ENCODE measurements at regions not wholly inside any gene's neighbourhood (a gene's known extent, or its start where the extent isn't known, plus 50 kb on each side); places are given as distances from the start of the nearest gene placed in this dataset.
"Not testable (repeated sequence)": the region's sequence is repeated elsewhere in the genome, so short reads cannot be mapped to it uniquely, and the experiment has no call there.

DNA sequence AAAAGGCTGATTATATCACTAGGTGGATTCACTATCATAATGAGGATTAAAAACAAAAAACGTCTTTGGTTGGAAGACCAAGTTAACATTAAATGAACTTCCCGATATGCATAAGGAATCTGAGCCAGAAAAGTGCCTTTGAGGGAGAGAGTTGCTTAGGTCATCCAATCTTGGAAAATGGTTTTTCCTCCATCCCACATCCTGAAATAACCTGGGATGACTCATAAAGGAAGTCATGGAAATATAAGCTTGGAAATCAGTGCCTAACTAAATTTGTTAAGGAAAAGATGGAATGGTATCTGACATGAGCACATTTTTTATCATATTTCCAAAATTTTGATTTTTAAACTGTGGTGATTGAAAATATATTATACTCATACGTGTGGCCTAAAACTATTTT is 66.0 kb downstream of the KBTBD8 start:
- DNase-seq: no peak

DNA sequence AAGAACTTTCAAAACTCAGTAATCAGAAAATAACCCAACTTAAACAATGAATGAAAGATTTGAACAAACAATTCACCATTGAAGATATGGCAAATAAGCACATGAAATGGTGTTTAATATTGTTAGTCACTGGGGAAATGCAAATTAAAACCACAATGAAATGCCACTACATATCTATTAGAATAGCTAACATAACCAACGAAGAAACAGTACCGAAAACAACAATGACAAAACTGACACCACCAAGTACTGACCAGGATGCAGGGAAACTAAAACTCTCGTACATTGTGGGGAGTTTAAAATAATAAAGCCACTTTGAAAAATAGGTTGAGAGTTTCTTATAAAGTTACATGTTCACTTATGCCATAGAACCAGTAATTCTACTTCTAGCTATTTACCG is 69.1 kb downstream of the KBTBD8 start:
- DNase-seq: no peak

DNA sequence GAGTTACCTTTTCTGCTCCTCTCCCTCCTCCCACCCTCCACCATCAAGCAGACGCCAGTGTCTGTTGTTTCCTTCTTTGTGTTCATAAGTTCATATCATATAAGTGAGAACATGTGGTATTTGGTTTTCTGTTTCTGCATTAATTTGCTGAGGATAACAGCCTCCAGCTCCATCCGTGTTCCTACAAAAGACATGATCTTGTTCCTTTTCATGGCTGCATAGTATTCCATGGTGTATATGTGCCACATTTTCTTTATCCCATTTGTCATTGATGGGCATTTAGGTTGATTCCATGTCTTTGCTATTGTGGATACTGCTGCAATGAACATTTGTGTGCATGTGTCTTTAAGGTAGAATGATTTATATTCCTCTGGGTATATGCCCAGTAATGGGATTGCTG is 74.5 kb downstream of the KBTBD8 start:
- not testable (repeated sequence) for DNase-seq

DNA sequence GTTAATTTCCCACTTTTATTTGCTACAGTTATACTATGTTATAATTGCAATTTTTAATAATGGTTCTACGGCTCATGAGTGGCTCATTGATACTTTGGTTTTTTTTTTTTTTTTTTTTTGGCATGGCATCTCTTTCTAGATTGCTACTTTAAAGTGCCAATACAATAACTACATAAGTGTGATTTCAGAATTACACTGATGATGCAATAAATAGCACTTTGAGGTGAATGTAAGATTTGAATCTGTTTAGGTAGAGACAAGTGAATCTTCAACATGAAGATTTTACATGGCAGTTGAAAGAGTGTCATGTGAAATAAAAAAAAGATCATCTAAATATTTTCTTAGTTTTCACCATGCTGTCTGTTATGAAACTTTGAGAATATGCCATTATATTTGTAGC is 75.7 kb downstream of the KBTBD8 start:
- no peak for DNase-seq

DNA sequence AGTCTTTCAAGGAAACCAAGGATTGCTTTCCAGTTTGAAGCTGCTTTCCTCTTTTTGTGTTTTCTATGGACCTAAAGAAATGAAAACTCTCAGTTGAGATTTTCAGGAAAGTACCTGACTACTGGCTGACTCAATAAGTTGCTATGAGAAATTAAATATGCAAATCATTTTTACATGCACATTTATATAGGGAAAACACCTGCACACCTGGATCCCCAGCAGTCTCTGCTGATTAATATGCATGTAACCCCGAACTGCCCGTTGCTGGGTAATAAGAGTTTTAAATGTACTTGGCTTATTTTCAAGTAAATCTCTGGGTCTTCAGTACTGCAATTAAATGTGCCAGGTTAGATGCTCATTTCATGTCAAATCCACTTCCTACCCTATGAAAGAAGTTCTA is 77.2 kb downstream of the KBTBD8 start:
- DNase-seq: no peak

DNA sequence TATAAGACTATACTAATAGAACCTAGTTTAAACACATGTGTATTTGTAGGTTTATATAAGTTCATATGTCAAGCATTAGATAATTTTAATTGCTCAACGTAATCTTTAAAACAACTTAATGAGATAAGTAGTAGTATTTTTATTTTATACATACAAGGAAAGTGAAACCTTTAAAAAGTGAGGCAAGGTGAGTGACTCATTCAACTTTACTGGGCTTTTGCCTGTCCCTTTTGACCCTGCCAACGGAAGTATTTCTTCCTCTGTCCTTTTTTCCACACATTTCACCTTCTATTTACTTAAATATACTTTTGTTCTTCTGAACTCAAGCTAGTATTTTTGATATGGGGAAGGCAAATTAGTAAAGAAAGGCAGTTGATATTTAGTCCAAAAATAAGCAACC is 78.5 kb downstream of the KBTBD8 start:
- no peak for DNase-seq

- no peak for DNase-seq
These were observed 79.5 kb downstream of the KBTBD8 start for GRCh38 chr3:67077656-67078055.

DNA sequence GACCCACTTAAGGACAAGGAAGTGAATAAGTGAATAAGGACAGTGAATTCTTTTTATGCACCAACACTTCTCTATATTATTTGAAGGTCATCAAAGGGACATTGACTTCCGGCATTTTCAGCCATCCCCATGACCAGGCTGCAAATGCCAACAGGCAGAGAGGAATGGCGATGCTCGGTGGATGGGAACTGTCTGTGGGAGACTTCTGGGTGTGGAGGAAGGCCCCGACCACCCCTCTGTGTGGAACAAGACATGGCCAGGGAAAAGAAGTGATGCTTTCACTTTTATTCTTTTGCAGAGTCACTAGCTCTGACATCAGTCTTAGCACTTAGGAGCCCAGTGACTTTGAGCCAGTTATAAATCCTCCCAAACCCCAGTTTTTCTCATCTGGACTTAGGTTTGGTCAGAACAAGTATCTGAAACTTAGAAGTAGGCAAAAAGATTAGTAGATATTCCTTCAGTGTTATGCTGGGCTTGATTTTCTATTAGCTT is 84.5 kb downstream of the KBTBD8 start:
- DNase-seq: no peak

GRCh38 chr3:67083277-67083676 is 85.2 kb downstream of the KBTBD8 start:
- DNase-seq: no peak

- no peak for DNase-seq
These were observed 89.7 kb downstream of the KBTBD8 start for GRCh38 chr3:67087788-67088187.

GRCh38 chr3:67090474-67090873 is 92.4 kb downstream of the KBTBD8 start:
- no peak for DNase-seq

- DNase-seq: no peak
These were observed 95.2 kb downstream of the KBTBD8 start for GRCh38 chr3:67093305-67093704.

DNA sequence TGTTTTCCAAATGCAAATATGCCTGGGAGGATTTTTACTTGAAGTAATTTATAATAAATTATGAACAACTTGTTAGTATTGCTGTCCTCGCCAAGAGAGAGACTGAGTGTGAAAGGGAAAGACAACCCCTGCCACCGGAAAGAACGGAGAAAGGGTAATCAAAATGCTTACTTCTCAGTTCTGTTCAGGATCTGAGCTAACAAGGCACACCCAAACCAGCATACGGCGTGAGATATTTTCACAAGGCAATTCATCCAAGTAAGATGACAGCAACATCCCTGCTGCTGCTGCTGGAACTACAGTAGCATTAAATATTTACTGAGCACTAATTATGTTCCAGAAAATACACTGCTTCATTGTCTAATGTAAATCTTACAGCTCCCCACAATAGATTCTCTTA is 96.1 kb downstream of the KBTBD8 start:
- DNase-seq: no peak

DNA sequence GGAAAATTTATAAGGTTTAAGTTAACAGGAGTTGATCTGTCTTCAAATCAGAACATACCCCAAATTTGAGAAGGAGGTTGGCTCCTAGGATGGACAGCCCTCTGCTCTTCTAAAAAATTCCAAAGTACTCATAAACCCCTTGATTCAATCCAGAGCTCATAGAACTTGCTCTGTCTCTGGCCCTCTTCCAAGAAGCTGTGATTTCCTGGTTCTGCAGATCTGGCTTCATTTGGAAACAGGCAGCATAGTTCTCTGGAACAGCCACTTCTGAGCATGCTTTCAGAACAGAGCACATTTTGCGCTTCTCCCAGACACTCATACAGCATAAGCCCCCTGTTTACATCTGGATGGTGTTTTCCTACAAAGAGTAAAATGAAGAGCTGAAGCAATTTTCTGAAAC is 96.7 kb downstream of the KBTBD8 start:
- DNase-seq: no peak

- DNase-seq: no peak
These were observed 106.3 kb downstream of the KBTBD8 start for GRCh38 chr3:67104388-67104787.

DNA sequence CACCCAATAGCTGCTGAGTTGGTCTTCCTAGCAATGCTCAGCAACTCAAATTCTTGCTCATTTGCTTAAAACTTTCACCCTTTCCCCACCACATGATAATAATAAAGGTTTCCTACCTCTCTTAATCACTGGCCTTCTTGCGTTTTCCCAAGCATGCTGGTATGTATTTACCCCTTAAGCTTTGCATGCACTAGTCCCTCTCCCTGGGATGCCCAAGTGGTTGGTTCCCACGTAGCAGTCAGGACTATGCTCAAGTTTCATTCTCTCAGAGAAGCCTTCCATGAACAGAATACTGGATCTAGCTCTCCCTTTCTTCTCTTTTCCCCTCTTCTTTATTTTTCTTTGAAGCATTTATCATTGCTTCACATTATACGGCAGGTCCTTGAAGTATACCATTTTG is 108.8 kb downstream of the KBTBD8 start:
- DNase-seq: no peak

DNA sequence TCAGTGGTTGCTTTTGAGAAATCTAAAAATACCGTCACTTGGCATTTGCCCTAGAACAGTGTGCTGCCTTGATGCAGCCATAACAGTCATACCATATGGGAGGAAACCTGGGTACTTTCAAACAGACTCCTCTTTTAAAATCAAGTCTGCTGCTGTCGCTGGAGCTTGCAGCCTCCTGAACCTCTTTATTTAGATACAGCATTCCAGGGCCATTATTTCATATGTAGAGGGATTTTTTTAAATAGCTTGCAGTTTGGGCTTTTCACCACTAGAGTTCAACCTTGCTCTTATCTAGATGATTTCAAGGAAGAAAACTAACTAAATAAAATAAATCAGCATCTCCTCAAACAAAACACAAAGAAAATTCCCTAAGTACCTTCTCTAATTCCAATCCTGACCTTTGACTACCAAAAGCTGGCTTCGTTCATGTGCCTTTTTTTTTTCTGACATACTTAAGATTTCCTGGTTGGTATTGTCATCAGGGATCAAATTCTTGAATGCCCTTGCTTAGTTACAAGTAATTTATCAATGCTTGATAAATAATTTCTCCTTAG is 111.6 kb downstream of the KBTBD8 start:
- no peak for DNase-seq

- DNase-seq: peak; percentile 10
These were observed 115.8 kb downstream of the KBTBD8 start for GRCh38 chr3:67113802-67114407.

- DNase-seq: no peak
These were observed 120.0 kb downstream of the KBTBD8 start for GRCh38 chr3:67118122-67118521.

GRCh38 chr3:67118635-67119034 is 120.5 kb downstream of the KBTBD8 start:
- no peak for DNase-seq

- no peak for DNase-seq
These were observed 125.8 kb downstream of the KBTBD8 start for GRCh38 chr3:67123914-67124313.

DNA sequence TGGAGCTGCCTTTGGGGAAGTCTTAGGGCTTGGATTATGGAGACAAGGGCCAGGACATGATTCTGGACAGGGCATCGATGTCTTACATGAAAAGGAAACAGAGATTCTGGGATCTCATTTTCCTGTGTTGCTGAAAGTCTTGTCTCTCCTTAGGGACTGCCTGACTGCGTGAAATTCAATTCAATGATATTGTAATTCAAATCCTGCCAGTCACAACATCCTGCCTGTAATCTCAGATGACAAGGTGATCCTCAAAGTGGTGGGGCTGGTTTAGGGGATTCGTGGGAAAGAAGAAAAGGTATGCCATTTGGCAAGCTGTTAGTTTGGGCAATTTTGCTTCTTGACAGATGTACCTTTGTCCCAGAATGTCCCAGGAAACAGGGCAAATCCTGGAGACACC is 129.1 kb downstream of the KBTBD8 start:
- DNase-seq: no peak

- no peak for DNase-seq
These were observed 144.3 kb downstream of the KBTBD8 start for GRCh38 chr3:67142432-67142831.

- no peak for DNase-seq
These were observed 147.6 kb downstream of the KBTBD8 start for GRCh38 chr3:67145738-67146137.

DNA sequence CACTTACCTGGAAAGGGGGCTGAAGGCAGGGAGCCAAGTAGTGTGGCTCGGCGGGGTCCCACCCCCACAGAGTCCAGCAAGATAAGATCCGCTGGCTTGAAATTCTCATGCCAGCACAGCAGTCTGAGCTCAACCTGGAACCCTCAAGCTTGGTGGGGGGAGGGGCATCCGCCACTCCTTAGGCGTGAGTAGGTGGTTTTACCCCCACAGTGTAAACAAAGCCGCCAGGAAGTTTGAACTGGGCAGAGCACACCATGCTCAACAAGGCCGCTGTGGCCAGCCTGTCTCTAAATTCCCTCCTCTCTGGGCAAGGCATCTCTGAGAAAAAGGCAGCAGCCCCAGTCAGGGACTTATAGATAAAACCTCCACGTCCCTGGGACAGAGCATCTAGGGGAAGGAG is 156.3 kb downstream of the KBTBD8 start:
- peak; percentile 3 for DNase-seq
